Hippocampal formation (tissue), 2 donors: ENCODE measurements at regions not wholly inside any gene's neighbourhood (a gene's known extent, or its start where the extent isn't known, plus 50 kb on each side); places are given as distances from the start of the nearest gene placed in this dataset.
"Not testable (repeated sequence)": the region's sequence is repeated elsewhere in the genome, so short reads cannot be mapped to it uniquely, and the experiment has no call there.

Experiments used
- DNase-seq, 2 donors: peaks; one replicate each; lab custom pipeline; 2025; lab: John Stamatoyannopoulos, UW

- not testable (repeated sequence) for DNase-seq
Observed at GRCh38 chrX:92081250-92081649, 302.1 kb downstream of the PCDH11X start.

DNA sequence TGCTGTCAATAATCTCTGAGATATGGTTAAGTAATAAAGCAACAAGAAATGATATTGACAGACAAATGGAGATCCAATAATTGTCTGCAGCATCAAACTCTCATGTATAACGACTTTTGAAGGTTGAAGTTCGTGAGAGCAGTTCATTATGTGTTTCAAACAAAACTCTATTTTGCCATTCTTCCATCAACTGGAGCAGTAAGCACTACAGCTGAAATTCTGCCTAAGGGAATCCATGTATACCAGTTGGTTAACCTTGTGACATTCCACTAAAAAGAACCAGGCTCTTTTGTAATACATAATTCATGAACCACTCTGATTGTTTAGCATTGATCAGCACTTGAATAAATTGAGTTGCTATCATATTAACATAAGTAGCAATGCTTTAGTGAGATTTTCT, 311.6 kb downstream of the PCDH11X start:
- not testable (repeated sequence) for DNase-seq

GRCh38 chrX:92098136-92098535, 319.0 kb downstream of the PCDH11X start:
- not testable (repeated sequence) for DNase-seq

DNA sequence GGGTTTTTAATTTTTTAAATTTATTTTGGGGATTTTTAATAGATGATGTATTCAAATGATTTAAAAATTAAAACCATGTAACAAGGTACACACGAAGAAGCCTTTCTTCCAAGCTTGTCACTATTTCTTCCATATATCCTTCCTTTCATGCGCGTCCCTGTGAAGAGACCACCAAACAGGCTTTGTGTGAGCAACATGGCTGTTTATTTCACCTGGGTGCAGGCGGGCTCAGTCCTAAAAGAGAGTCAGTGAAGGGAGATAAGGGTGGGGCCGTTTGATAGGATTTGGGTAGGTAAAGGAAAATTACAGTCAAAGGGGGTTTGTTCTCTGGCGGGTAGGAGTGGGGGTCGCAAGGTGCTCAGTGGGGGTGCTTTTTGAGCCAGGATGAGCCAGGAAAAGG, 320.9 kb downstream of the PCDH11X start:
- not testable (repeated sequence) for DNase-seq

- DNase-seq, result not testable (repeated sequence)
Observed at GRCh38 chrX:92105693-92106092, 326.5 kb downstream of the PCDH11X start.

DNA sequence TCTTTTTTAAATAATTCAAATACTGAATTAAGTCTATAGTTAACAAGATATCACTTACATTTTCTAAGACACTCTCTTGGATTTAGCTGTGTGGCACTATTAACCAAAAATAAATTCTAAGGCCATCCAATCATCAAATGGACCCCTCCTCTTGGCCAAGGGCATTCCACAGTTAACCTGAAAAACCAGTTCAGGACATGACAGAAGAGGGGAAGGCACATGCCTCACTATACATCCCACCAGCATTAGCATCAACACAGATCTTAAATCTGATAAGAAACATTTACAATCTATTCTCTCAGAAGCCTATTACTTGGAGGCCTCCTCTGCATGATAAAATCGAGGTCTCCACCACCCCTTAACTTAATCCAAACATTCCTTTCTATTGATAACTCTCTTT, 327.5 kb downstream of the PCDH11X start:
- not testable (repeated sequence) for DNase-seq

- DNase-seq, result not testable (repeated sequence)
Observed at GRCh38 chrX:92110410-92110911, 331.3 kb downstream of the PCDH11X start.

GRCh38 chrX:92117701-92118100, 338.5 kb downstream of the PCDH11X start:
- peak in 1 of 2 donors; percentile 1 for DNase-seq

DNA sequence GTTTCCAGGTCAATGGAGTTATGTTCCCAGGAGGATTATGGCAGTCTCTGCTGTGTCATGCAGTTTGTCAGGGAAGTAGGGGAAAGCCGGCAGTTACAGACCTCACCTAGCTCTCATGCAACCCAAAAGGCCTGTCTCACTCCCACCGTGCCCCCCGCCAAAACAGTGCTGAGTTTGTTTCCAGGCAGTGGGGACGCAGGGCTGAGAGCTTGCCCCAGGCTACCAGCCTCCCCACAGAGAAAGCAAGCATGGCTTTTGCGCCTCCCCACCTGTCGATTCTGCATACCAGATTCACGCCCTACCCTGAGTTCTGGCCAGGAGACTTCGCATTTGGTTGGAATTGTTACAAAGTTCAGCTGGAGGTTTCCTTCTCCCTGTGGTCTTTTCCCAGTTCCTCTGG, 383.9 kb downstream of the PCDH11X start:
- not testable (repeated sequence) for DNase-seq

- no peak for DNase-seq
Observed at GRCh38 chrX:92209936-92210335, 430.8 kb downstream of the PCDH11X start.

DNA sequence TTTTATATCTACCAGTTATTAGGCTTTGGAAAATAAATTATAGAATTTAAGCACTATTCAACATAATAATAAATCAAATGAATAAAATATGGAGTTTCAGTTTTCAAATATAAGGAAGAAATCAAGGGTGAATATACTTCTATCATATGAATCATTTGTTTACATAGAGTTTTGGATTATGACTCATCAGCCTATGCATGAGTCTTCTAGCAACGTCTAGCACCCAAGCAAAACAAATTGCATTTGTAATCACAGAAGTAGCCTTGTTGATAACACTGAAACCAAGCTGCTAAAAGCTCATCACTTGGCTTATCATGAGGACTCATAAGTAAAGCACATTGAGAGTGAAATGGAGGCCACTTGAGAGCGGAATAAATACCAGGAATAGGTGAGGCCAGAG, 434.6 kb downstream of the PCDH11X start:
- DNase-seq, result no peak

GRCh38 chrX:92215011-92215410, 435.8 kb downstream of the PCDH11X start:
- DNase-seq, result not testable (repeated sequence)

DNA sequence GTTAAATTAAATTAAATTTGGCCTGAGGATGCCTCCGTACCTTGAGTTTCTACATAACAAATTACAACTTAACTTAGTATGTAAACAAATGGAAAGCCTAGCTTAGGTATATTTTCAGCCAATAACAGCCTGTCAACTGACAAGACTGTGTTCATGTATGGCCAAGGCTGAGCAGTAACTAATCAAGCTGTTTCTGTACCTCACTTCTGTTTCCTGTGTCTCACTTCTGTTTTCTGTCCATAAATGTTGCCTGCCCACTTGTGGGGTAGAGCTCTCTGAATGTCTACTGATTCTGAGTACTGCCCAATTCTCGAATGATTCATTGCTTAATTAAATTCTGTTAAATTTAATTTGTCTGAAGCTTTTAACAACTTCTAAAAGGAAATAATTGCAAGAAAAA, 445.2 kb downstream of the PCDH11X start:
- DNase-seq, result no peak

GRCh38 chrX:92230628-92231027, 451.5 kb downstream of the PCDH11X start:
- no peak for DNase-seq

GRCh38 chrX:92231391-92231790, 452.2 kb downstream of the PCDH11X start:
- no peak for DNase-seq

DNA sequence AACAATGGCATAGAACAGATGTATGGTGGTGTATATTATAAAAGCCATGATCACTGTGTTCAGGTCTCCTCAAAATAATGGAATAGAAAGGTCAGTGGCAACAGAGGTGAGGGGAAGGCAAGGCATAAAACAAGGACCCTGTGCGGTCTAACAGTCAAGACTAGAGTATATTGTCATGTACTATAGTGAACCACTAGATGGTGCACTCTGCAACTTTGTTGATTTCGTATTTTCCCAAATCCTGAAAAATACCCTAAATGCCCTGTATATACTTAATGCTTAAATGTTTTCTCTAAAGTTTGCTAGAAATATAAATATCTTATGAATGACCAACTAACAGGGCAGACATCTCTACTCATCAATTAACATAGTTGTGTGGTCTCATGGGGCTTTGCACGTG, 453.0 kb downstream of the PCDH11X start:
- no peak for DNase-seq

GRCh38 chrX:92241249-92241648, 462.1 kb downstream of the PCDH11X start:
- DNase-seq, result no peak

DNA sequence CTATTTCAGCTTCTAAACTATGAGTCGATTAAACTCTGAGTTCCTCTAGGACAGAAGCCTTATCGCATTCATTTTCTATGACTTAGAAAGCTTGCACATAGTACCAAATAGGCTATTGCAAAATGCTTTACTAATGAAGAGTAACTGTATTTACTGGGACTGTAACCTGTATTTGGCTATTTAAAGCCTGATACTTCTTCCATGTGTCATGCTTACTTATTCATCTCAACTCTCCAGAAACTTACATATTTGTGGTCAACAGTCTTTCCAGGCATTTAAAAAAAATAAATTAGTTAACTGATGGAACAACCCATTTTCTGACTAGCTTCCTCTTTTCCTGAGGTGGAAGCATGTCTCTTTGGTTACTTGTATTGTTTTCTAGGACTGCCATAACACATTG, 467.9 kb downstream of the PCDH11X start:
- no peak for DNase-seq

DNA sequence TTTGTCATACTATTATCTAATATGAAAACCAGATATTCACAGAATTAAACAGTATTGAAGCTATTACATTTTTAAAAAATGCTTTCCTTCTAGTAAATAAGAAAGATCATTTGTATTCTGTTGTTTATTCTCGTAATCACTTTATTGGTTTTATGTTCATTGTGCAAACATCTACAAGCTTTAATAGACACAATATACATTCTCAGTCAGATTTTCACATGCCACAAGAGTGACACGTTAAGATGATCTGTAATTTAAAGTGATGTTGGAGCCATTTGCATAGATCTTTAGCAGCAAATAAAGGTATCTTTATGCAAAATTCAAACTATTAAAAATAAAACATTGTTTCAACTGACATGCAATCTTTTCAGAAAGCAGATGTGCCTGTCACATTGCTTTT, 469.9 kb downstream of the PCDH11X start:
- DNase-seq, result no peak

DNA sequence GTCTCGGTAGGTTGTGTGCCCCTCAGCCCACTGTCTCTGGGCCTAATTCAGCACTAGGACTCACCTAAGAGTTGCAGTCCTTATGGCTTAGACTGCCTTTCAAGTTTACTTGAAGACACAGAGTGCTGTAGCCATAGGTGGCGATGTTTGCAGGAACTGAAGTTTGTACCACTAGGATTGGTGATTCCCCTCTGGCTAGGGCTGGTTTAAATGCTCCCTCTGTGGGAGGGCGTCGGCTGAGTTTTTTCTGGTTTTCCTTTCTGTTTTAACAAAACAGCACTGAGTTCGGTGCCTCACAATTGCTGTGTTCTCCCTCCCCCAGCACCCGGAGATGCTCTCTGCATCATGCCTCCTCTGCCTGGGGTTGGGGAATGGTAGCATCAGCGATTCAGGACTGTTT, 480.9 kb downstream of the PCDH11X start:
- no peak for DNase-seq

- DNase-seq, result no peak
Observed at GRCh38 chrX:92270936-92271855, 492.0 kb downstream of the PCDH11X start.

- not testable (repeated sequence) for DNase-seq
Observed at GRCh38 chrX:92278556-92278955, 499.4 kb downstream of the PCDH11X start.

DNA sequence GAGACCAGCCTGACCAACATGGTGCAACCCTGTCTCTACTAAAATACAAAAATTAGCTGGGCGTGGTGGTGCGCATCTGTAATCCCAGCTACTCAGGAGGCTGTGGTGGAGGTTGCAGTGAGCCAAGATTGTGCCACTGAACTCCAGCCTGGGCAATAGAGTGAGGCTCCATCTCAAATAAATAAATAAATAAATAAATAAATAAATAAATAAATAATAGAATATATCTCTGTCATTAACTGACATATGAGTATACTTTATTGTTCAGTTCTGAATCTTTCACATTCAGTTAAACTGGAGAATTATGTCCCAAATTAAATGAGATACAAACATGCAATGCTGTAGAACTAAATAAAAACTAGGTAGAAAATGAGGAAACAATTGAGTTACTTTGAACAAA, 501.2 kb downstream of the PCDH11X start:
- DNase-seq, result not testable (repeated sequence)
